PC-9 (cell line): ENCODE measurements at regions not wholly inside any gene's neighbourhood (a gene's known extent, or its start where the extent isn't known, plus 50 kb on each side); places are given as distances from the start of the nearest gene placed in this dataset.

ENCODE experiments used
- CTCF ChIP-seq: fragments of 200-600 bp; sonication (generic); conservative IDR thresholded peaks from 2 replicates; pipeline ENCODE4 v1.6.1; 2017; ENCODE audit warnings: mixed run types, antibody characterized with exemption, mild to moderate bottlenecking, moderate library complexity
- EZH2 ChIP-seq: fragments of 200-600 bp; sonication (generic); IDR thresholded peaks from 2 replicates; pipeline ENCODE4 v1.8.0; 2017; ENCODE audit warnings: antibody characterized with exemption, low read depth

GRCh38 chr6:21333715-21334114 lies 259.8 kb upstream of the SOX4 start:
- TF ChIP-seq CTCF (no peak), EZH2 (no peak)
